Suppressor macrophage treated with lipopolysaccharide for 1 hour (primary cell): ENCODE measurements at regions not wholly inside any gene's neighbourhood (a gene's known extent, or its start where the extent isn't known, plus 50 kb on each side); places are given as distances from the start of the nearest gene placed in this dataset.
"Not testable (repeated sequence)": the region's sequence is repeated elsewhere in the genome, so short reads cannot be mapped to it uniquely, and the experiment has no call there.

Experiments used
- DNase-seq, 3 donors: peaks; one replicate each; pipeline ENCODE4 v3.0.0-alpha.2; 2020 to 2022

DNA sequence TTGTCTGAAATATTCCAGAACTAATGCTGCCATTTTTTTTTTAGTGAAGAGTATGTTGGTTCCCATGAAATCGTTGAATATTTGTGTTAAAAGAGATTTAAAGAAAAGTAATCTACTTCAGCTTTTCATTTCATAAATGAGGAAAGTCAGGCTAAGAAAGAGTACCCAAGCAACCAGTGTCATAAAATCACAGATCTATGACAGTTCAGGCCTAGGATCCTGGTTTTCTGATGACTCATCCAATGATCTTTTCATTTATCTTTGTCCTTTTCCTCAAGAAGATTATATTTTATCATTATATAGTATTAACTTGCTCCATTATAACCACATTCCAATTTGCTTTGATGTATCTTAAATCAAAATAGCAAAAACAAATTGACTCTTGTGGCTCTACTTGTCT, 139.4 kb upstream of the HCCS start:
- no peak for DNase-seq

DNA sequence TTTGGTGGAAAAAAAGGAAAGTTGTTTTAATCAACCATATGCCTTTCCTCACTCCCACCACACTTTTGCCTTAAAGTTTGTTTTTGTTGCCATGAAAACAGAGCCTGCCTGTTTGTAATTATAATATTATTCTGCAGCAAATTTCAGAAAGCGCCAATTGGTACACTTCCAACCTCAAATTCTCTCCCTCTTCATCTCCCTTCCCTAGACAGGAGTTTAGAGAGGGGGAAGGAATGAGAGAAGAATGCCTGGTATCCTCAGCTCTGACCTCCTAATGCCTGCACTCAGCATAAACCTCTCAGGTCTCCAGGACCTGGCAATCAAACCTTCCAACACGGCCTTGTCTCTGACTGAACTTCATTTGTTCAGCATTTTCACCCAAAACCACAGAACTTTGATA, 138.4 kb upstream of the HCCS start:
- DNase-seq = no peak

DNA sequence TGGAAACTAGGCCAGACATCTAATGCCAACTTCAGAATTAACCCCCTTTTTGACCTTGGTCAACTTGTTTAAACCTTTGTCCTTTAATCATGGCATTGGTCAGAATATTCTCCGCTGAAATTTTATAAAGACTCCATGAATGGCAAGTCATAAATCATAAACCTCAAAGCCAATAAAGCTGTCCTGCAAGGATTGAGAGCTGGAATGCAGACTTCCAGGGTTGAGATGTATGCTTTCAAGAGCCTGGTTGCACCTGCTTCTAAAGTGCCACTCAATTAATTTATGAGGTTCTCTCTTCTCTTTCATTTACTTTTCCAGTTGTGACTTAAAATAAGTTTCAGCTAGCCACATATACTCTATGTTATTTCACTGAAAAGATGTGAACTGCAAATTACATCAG, 136.2 kb upstream of the HCCS start:
- DNase-seq = no peak

DNA sequence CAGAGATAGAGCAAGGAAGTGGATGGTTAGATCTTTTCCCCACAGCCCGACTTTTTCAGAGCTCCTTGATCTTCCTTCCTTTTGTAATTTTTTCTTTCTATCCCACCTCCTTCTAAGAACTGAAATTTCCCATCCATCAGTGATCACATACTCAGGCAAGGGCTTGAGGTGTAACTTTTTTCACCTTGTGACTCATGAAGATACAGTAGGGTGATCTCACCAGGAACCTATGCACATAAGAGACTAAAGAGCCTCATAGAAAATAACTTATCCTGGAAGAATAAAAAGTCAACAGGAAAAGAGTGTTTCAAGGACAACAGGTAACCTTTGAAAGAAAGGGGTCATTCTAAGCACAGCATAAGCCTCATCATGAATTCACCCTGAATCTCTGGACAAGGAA, 131.2 kb upstream of the HCCS start:
- no peak for DNase-seq

DNA sequence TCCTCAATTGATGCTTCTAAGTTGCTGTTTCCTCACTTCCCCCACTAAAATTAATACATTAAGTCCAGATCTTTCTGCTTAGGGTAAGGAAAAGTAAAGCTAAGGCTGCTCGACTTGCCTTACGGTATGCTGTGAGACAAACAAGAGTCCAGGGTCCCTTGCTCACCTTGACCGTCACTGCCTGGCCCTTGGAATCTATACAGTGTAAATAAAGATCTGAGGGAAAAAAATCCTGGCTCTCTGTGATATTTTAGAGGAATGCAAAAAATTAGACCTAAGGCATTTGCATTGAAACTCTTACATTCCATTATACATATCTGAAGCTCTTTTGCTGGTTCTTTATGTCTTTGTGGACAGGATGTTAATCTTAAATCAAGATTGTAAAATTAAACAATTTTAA, 129.6 kb upstream of the HCCS start:
- DNase-seq = no peak

DNA sequence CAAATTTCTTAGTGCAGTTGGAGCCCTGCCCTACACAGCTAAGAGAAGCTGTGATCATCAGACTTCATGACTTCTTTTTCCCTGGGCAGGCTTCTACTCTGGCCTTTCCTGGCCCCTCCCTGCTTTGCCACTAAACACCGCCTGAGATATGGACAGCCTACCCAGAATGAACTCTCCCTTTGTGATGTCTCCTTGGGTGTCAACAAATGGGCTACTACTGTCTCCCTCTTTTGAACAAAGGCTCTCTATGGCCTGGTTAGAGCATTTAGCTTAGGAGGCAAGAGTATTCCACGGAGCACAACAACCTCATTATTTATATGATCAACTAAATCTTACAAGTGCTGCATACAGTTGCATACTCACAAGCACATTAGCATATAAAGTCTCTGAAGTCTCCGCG, 127.6 kb upstream of the HCCS start:
- no peak for DNase-seq

DNA sequence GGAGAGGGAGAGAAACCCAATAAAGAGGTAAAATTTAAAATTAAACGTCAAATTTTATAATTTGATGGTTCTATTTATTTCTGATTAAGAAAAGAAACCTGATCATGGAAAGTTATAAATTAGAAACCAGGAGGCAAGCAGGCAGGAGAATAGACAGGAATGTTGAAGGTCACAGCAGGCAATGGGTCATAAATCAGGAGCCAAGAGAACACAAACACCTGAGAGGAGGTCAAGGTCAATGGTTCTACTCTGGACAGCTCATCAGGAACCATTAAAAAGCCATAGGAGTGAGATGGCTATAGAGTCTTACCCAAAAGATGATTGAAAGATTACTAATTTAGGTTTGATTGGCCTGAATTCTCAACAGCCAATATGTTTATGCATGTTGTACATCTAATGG, 126.9 kb upstream of the HCCS start:
- DNase-seq = no peak

DNA sequence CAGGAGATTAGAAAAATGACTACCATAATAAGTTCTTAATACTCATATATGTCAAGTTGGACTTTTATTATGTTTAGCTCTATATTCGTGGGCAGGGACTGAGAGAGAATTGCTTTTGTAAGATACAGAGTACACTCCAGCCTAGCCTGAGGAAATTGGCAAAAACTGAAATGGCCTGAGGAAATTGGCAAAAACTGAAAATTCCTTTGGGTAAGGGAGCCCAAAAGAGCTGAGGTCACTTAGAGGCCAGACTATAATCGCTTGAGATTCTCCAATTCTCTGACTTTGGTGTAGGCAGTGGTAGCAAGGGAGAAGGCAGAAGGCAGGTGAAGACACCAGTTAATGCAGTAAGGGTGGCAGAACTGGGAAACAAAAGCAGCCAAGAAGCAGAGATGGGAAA, 124.5 kb upstream of the HCCS start:
- no peak for DNase-seq

DNA sequence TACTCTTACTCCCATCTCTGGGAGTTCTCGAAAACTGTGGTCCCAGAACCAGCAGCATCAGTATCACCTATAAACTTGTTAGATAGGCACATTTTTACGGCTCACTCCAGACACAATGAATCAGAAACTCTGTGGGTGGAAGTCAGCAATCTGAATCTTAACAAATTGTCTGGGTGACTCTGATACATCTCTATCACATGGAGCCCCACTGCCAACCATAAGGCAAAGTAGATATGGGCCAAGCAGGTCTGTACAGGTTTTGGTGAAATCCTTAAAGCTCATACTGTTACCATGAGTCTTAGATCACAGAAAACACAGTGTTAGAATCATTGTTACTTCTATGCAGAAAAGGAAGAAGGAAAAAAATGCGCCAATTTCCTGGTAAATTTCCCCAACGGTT, 122.5 kb upstream of the HCCS start:
- no peak for DNase-seq

DNA sequence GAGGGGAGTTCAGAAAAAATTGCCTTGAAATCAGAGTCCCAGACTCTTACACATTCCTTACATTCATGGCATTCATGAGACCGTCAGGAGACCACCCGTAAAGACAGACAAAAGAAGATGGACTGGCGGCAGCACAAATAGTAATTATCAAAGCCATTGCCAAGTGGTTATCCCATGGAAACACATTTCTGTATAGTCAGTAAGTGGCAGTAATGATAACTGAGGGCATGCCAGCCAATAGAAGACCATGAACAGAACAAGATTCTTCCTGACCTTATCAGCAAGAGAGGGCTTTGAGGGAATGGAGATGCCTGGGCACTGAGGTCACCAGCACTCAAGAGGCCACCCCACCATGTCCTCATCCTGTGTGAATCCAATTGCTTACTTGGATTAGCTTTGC, 121.7 kb upstream of the HCCS start:
- DNase-seq = no peak

DNA sequence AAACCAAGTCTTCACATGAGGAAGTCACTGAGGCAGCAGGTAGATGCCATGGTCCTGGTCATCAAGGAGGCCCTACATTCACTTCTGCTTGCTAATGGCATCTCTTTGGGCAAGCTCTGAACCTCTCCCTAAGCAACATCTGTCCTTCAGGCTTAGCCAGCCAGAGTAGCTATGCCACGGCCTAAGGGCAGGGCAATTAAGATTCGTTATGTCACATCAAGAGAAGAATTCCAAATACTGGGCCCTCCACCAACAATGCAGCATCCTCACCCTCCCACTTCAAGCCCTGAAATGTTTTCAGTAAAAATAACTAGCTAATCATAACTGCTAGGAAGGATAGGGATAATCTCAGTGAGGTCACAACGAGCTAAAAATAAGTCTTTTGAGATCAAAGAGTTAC, 120.7 kb upstream of the HCCS start:
- DNase-seq = no peak

DNA sequence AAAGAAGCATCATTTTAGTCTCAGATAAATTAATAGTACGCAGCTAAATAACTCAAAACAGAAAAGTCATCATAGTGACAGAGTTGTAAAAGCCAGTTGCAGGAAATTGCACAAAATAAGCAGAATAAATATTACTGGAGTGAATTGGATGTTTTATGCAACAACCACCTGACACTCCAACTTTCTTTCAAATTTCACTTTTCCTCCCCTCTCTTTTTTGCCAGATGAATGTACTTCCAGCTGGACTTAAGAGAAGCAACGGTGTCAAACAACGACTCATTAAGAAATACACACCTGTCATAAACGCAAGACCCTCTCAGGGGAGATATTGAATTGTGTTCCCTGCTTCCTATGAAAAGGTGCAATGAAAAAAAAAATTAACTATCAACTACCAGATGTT, 120.2 kb upstream of the HCCS start:
- DNase-seq = no peak

DNA sequence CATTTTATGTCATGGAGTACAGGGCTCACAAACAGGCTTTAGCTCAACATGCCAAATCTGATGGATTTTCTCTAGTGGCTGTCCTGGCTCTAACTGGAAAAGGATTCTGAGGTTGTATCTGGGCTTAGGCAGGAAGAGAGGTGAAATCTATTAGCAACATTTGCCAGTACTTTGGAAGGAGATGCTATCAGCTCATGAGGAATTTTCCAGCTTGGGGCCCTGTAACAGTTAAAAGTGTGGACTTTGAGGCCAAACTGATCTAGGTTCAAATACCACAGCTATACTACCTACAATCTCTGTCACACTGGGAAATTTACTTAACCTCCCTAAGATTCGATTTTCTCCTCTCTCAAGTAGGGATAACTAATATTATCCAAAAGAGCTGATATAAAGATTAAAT, 119.0 kb upstream of the HCCS start:
- no peak for DNase-seq

DNA sequence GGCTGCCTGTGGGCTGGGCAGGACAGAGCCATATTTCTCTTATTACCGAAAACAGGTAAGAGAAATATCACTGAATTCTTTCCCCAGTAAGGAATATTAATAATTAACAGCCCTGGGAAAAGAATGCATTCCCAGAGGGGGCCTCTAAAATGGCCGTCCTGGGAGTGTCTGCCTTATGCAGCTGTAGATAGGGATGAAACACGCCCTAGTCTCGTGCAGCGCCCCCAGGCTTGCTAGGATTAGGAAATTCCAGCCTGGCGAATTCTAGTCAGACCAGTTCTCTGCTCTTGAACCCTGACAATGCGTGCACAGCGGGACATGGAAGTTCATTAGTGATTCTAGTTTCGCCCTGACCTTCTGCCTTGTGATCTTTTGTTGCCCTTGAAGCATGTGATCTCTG, 104.1 kb upstream of the HCCS start:
- DNase-seq = not testable (repeated sequence)

DNA sequence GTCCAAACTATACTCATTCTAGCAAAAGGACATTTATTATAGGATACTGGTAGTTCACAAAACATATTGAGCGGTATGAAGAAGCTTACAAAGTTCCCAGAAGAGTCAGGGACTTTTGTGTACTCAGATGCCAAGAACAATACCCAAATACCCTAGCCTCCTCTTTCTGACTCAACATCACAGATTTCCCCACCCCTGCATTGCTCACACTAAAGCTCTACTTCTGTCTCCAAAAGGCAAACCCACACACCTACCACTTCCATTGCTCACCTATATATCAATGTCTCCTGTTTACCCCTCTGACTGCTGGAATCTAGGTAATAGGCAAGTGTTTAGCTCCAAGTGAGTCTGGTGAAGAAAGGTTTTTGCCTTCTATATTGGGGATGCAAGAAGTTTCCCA, 100.7 kb upstream of the HCCS start:
- DNase-seq = peak in 1 of 3 donors; percentile 1

DNA sequence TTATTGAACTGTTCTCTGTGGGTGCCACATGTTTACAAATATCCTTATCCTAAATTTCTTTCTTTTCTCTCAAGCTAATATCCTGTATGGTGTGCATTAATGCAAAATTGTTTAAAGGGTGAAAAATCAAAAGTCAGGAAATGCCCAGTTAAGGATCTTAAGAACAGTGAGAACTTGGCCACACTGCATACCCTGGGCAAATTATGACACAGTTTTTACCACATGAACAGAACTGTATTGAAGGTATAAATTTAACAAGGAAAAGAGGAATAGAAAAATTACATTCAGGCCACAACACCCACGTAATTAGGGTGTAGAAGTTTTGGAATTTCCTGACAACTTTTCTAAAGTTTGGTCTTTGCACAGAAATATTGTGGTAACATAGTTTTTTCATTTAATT, 94.4 kb upstream of the HCCS start:
- no peak for DNase-seq

DNA sequence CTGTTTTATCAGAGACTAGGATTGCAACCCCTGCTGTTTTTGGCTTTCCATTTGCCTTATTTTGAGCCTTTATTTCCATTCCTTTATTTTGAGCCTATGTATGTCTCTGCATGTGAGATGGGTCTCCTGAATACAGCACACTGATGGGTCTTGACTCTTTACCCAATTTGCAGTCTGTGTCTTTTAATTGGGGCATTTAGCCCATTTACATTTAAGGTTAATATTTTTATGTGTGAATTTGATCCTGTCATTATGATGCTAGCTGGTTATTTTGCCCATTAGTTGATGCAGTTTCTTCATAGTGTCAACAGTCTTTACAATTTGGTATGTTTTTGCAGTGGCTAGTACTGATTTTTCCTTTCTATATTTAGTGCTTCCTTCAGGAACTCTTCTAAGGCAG, 88.5 kb upstream of the HCCS start:
- DNase-seq = not testable (repeated sequence)

DNA sequence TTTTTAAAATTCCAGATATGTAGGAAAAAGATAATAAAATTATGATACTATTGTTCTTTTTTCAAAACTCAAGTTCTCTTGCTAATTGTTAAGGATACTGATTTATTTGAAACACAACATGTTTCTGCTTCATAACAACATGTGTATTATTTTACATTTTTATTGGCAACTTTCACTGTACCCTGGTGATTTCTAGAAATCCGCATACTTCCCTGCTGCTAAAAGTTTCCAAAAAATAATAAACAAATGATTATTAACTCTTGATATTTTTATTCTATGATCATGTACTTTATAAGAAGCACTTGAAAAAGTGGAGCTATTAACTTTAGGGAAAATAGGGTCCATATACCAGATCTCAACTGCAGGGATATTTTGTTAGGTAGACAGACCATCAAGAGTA, 71.2 kb upstream of the HCCS start:
- DNase-seq = no peak

DNA sequence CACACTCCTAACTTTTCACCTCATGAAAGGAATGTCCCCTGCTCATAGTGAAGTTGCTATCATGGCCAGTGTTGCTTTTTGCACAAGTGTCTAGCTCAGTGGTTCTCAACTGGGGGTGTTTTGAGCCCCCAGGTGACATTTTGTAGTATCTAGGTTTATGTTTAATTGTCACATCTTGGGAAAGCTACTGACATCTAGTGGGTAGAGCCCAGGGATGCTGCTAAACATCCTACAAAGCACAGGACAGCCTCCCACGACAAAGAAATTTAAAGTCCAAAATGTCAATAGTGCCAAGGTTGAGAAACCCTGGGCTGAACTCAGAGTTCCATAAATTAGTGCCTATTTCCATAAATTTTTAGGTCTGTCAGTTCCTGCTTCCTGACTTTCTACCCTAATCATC, 70.7 kb upstream of the HCCS start:
- DNase-seq = no peak

DNA sequence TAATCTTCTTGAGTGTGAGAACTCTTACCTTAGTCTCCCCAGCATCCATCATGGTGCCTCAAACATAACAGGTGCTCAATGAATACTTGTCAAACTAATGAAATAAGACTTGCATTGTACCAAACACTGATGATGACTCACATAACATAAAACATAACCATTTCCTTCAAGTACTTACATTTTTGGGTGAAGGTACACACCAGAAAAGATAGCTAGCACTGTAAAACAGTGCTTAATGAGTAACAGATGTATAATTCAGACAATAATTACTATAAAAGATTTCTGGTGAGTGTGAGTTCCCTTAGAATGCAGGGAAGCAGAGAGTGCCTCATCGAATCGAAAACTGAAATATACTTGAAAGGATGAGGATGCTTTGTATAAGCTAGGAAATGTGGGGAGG, 70.1 kb upstream of the HCCS start:
- no peak for DNase-seq

DNA sequence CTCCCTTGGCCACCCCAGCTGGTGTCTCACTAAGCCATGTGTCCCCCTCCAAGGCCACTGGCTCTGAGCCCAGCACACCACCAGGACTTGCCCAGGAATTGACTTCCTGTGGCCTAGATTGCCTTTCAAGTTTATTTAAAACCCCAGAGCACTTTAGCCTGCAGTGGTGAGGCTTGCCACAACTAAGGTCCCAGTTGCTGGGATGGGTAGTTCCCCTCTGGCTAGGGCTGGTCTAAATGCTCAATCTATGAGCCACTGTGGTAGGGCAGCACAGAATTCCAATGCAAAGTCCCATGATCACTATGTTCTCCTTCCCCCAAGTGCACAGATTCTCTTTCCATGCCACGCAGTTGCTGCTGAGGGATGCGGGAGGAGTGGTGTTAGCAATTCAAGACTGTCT, 61.1 kb upstream of the HCCS start:
- no peak for DNase-seq

DNA sequence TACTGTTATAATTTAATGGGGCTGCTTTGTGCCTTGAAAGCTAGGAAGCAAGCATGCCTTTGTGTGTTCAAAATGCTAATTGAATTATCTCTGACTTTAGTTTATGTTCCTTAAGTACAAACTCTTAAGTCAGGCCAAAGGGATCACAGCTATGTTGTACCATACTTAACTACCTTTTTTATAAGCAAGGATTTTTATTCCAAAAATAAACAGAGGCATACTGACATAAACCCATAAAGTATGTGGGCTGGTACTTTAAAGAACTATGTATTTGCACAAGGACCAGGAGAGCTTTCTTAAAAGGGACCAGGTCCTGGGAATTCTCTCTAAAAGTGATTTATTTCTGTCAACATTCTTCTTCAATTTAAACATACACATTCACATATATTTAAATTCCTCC, 57.8 kb upstream of the HCCS start:
- no peak for DNase-seq

DNA sequence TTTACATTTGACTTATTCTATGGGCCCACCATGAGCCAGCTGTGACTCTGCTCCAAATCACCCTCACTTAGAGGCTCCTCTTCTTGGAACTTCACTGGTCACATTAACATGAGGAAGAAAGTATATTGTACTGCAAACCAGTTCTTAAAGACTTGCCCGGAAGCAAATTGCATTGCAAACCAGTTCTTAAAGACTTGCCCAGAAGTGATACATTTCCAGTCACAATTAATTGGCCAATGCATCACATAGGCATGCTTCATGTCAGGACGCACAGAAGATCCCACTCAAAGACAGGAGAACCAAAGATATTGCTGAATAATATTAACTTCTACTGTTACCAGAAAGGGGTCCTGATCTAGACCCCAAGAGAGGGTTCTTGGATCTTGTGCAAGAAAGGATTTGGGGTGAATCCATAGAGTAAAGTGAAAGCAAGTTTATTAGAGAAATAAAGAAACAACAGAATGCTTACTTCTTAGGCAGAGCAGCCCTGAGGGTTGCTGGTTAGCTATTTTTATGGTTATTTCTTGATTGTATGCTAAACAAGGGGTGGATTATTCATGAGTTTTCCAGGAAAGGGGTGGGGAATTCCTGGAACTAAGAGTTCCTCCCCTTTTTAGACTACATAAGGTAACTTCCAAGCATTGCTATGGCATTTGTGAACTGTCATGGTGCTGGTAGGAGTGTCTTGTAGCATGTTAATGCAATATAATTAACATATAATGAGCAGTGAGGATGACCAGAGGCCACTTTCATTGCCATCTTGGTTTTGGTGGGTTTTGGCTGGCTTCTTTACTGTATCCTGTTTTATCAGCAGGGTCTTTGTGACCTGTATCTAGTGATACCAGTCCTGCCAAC, 54.6 kb upstream of the HCCS start:
- no peak for DNase-seq

DNA sequence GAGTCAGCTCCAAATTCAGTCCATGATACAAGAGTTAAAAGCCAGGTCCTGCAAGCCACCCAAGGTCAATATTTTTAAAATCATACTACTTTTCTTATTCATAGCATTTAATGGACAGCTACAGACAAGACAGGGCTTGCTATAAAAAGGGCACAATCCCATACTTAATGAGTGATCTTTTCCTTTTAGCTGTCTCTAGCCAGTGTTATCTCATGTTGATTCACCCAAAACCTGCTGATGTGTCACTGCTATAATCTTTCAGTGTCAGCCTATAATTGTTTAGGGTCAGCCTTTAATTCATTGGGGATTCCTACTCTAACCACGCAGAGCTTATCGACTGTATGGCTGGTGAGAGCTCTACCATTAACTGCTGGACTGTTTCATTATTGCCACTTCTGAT, 51.2 kb upstream of the HCCS start:
- no peak for DNase-seq
